K562 (cell line): ENCODE measurements at regions not wholly inside any gene's neighbourhood (a gene's known extent, or its start where the extent isn't known, plus 50 kb on each side); places are given as distances from the start of the nearest gene placed in this dataset.
A peak's percentile ranks its signal among the peaks of the same experiment; 100 is the strongest.

Source experiments
- EHMT2 ChIP-seq: fragments of 450-650 bp; IDR thresholded peaks from 2 replicates; pipeline ENCODE4 v1.6.1; 2018; ENCODE audit warnings: antibody characterized with exemption
- FOXP1 ChIP-seq: sonication (generic); formaldehyde crosslinking; IDR thresholded peaks from 2 replicates; pipeline ENCODE4 v1.8.0; 2022; ENCODE audit warnings: mild to moderate bottlenecking, missing genetic modification reagents
- GABPB1 ChIP-seq: sonication (generic); formaldehyde crosslinking; IDR thresholded peaks from 2 replicates; pipeline ENCODE4 v1.8.0; 2022; ENCODE audit warnings: mild to moderate bottlenecking, missing genetic modification reagents
- NFIC ChIP-seq: fragments of 450-650 bp; IDR thresholded peaks from 2 replicates; pipeline ENCODE4 v1.6.1; 2017; ENCODE audit warnings: mild to moderate bottlenecking, inconsistent platforms
- RBM14 ChIP-seq: fragments of 200-400 bp; formaldehyde crosslinking; IDR thresholded peaks from 2 replicates; pipeline ENCODE4 v1.6.1; 2018; ENCODE audit warnings: low read depth, mild to moderate bottlenecking, low read length, moderate library complexity, borderline replicate concordance; ENCODE audit not compliant: insufficient read depth
- RFX1 ChIP-seq: fragments of 450-650 bp; IDR thresholded peaks from 2 replicates; pipeline ENCODE4 v1.6.1; 2016; ENCODE audit warnings: mild to moderate bottlenecking, moderate library complexity
- SIN3A ChIP-seq, 2 experiments: fragments of 150-350 bp in 1 of 2; IDR thresholded peaks; 2 replicates each; pipeline ENCODE4 v1.6.1; 2011 to 2016; ENCODE audit warnings: borderline replicate concordance in 2 of 2, low read depth in 2 of 2, low read length in 2 of 2, mild to moderate bottlenecking in 2 of 2, moderate library complexity in 2 of 2; ENCODE audit not compliant: control insufficient read depth in 1 of 2
- SP2 ChIP-seq: IDR thresholded peaks from 2 replicates; pipeline ENCODE4 v1.6.1; 2011; ENCODE audit warnings: mild to moderate bottlenecking, low read depth, low read length, moderate library complexity; ENCODE audit not compliant: poor library complexity, severe bottlenecking; ENCODE audit errors: extremely low read depth
- TCFL5 ChIP-seq: fragments of 250-450 bp; sonication (Bioruptor Pico); conservative IDR thresholded peaks from 2 replicates; pipeline ENCODE4 v1.6.1; 2021; ENCODE audit warnings: mild to moderate bottlenecking, moderate library complexity, matching md5 sums
- TOE1 ChIP-seq, 2 experiments: fragments of 450-650 bp in 1 of 2; sonication (generic) in 1 of 2; formaldehyde crosslinking in 1 of 2; IDR thresholded peaks; 2 replicates each; pipeline versions ENCODE4 v1.7.1 to v1.8.0; 2016 to 2022; ENCODE audit warnings: borderline replicate concordance in 2 of 2, mild to moderate bottlenecking in 2 of 2, antibody characterized with exemption in 1 of 2, inconsistent platforms in 1 of 2, low read depth in 1 of 2, missing genetic modification reagents in 1 of 2, moderate library complexity in 1 of 2
- ZC3H8 ChIP-seq: fragments of 450-650 bp; IDR thresholded peaks from 2 replicates; pipeline ENCODE4 v1.6.1; 2017
- ZEB2 ChIP-seq: fragments of 450-650 bp; IDR thresholded peaks from 2 replicates; pipeline ENCODE4 v1.6.1; 2016
- ZMIZ1 ChIP-seq, 2 experiments: fragments of 150-350 bp in 1 of 2; IDR thresholded peaks; 2 replicates each; pipeline ENCODE4 v1.6.1; 2012 to 2016; ENCODE audit warnings: low read depth in 2 of 2, low read length in 2 of 2, mild to moderate bottlenecking in 1 of 2, moderate library complexity in 1 of 2
- ZNF165 ChIP-seq: fragments of 250-450 bp; sonication (Bioruptor Pico); IDR thresholded peaks from 2 replicates; pipeline ENCODE4 v1.4.0; 2020; ENCODE audit warnings: borderline replicate concordance
- ZNF224 ChIP-seq: sonication (generic); formaldehyde crosslinking; IDR thresholded peaks from 2 replicates; pipeline ENCODE4 v1.8.0; 2022; ENCODE audit warnings: mild to moderate bottlenecking, missing genetic modification reagents
- ZNF280A ChIP-seq: fragments of 450-650 bp; IDR thresholded peaks from 2 replicates; pipeline ENCODE4 v1.6.1; 2018; ENCODE audit warnings: mild to moderate bottlenecking, low read depth; ENCODE audit not compliant: partially characterized antibody
- TF ChIP-seq, protein P1 (sequence below), 2 experiments: IDR thresholded peaks; 2 replicates each; pipeline ENCODE4 v1.6.1; 2012; ENCODE audit warnings: improper control_type of control experiment in 2 of 2, low read depth in 2 of 2, low read length in 2 of 2, borderline replicate concordance in 1 of 2

DNA sequence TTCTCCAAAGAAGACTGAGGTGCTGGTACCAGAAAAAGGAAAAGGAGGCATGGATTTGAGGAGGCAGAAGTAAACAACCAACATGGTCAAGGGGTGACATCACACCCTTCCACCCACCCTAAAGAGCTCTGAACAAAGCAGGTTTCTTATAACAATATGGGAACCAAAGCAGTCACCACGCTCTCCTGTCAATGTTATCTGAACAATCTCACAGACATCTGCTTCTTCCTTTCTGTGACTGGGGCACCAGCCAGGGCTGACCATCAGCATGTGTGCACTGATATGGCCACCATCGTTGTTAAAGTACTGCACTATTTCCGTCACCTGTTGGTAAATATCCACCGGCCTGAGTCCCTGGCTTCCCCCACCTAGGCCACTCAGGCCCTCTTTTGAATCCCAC is 252.9 kb downstream of the SHQ1 start (continued):
- TF ChIP-seq ZMIZ1 (IDR thresholded peaks at IDR 0.05; ENCODE audit: low read depth in 2 of 2, low read length in 2 of 2): no peak
- TF ChIP-seq SP2: no peak
- TF ChIP-seq GABPB1: no peak
- no peak for TF ChIP-seq RFX1
- TF ChIP-seq SIN3A (IDR thresholded peaks at IDR 0.05; ENCODE audit: borderline replicate concordance in 2 of 2, control insufficient read depth in 1 of 2, low read depth in 2 of 2, low read length in 2 of 2): no peak
- no peak for TF ChIP-seq TCFL5 (CRISPR knock-in tag)
- peak; percentile 24; the same call in 1 of the 2 replicates for TF ChIP-seq EHMT2
- no peak for TF ChIP-seq RBM14
- TF ChIP-seq ZC3H8: no peak
- no peak for TF ChIP-seq TOE1 (IDR thresholded peaks at IDR 0.05; ENCODE audit: borderline replicate concordance)
- TF ChIP-seq TOE1 (CRISPR knock-in tag; IDR thresholded peaks at IDR 0.05; ENCODE audit: borderline replicate concordance, low read depth): no peak
- no peak for TF ChIP-seq ZNF280A
- TF ChIP-seq ZNF224: no peak
- TF ChIP-seq ZNF165 (CRISPR knock-in tag): no peak
- TF ChIP-seq, protein P1, sequence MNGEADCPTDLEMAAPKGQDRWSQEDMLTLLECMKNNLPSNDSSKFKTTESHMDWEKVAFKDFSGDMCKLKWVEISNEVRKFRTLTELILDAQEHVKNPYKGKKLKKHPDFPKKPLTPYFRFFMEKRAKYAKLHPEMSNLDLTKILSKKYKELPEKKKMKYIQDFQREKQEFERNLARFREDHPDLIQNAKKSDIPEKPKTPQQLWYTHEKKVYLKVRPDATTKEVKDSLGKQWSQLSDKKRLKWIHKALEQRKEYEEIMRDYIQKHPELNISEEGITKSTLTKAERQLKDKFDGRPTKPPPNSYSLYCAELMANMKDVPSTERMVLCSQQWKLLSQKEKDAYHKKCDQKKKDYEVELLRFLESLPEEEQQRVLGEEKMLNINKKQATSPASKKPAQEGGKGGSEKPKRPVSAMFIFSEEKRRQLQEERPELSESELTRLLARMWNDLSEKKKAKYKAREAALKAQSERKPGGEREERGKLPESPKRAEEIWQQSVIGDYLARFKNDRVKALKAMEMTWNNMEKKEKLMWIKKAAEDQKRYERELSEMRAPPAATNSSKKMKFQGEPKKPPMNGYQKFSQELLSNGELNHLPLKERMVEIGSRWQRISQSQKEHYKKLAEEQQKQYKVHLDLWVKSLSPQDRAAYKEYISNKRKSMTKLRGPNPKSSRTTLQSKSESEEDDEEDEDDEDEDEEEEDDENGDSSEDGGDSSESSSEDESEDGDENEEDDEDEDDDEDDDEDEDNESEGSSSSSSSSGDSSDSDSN (IDR thresholded peaks at IDR 0.05; ENCODE audit: borderline replicate concordance in 1 of 2, low read depth in 2 of 2, low read length in 2 of 2): no peak
- TF ChIP-seq ZEB2: 0 out of 2 replicates have a peak, but pooled peaks have one; percentile 41
- TF ChIP-seq FOXP1 (CRISPR knock-in tag): no peak
- TF ChIP-seq NFIC: peak; percentile 68
